ENCODE measurements at regions not wholly inside any gene's neighbourhood (a gene's known extent, or its start where the extent isn't known, plus 50 kb on each side); places are given as distances from the start of the nearest gene placed in this dataset.

GRCh38 chr6:119566546-119567260, 217.1 kb upstream of the MAN1A1 start (continued):
- peak; percentile 45 for TF ChIP-seq TEAD4 (IDR thresholded peaks at IDR 0.05; ENCODE audit: low read length)
- no peak for TF ChIP-seq TEAD4 (CRISPR knock-in tag; IDR thresholded peaks at IDR 0.05; ENCODE audit: borderline replicate concordance)
- no peak for TF ChIP-seq HEY1 (CRISPR knock-in tag; IDR thresholded peaks at IDR 0.05; ENCODE audit: borderline replicate concordance)
- no peak for TF ChIP-seq PPARD (CRISPR knock-in tag; IDR thresholded peaks at IDR 0.05)
- TF ChIP-seq ZNF23 (CRISPR knock-in tag; IDR thresholded peaks at IDR 0.05) = no peak
- no peak for TF ChIP-seq FOXA1 (IDR thresholded peaks at IDR 0.05; ENCODE audit: borderline replicate concordance)
- no peak for TF ChIP-seq ZNF41 (CRISPR knock-in tag; conservative IDR thresholded peaks at IDR 0.05)
- no peak for TF ChIP-seq CEBPG (CRISPR knock-in tag; IDR thresholded peaks at IDR 0.05)
- no peak for TF ChIP-seq CEBPG (tag; conservative IDR thresholded peaks at IDR 0.05 in 1 of 2, IDR thresholded peaks at IDR 0.05 in 1 of 2)
- TF ChIP-seq ZNF12 (CRISPR knock-in tag; IDR thresholded peaks at IDR 0.05) = no peak
- TF ChIP-seq HOXB6 (CRISPR knock-in tag; IDR thresholded peaks at IDR 0.05; ENCODE audit: borderline replicate concordance) = no peak
- no peak for TF ChIP-seq NUFIP1 (IDR thresholded peaks at IDR 0.05; ENCODE audit: partially characterized antibody)
- no peak for TF ChIP-seq ZNF589 (CRISPR knock-in tag; IDR thresholded peaks at IDR 0.05; ENCODE audit: low read depth)
- TF ChIP-seq, protein P1, sequence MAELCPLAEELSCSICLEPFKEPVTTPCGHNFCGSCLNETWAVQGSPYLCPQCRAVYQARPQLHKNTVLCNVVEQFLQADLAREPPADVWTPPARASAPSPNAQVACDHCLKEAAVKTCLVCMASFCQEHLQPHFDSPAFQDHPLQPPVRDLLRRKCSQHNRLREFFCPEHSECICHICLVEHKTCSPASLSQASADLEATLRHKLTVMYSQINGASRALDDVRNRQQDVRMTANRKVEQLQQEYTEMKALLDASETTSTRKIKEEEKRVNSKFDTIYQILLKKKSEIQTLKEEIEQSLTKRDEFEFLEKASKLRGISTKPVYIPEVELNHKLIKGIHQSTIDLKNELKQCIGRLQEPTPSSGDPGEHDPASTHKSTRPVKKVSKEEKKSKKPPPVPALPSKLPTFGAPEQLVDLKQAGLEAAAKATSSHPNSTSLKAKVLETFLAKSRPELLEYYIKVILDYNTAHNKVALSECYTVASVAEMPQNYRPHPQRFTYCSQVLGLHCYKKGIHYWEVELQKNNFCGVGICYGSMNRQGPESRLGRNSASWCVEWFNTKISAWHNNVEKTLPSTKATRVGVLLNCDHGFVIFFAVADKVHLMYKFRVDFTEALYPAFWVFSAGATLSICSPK (IDR thresholded peaks at IDR 0.05; ENCODE audit: borderline replicate concordance) = no peak
- no peak for TF ChIP-seq NFRKB (IDR thresholded peaks at IDR 0.05; ENCODE audit: low read depth)
- TF ChIP-seq EGR1 (conservative IDR thresholded peaks at IDR 0.05) = no peak
- TF ChIP-seq, protein P2, sequence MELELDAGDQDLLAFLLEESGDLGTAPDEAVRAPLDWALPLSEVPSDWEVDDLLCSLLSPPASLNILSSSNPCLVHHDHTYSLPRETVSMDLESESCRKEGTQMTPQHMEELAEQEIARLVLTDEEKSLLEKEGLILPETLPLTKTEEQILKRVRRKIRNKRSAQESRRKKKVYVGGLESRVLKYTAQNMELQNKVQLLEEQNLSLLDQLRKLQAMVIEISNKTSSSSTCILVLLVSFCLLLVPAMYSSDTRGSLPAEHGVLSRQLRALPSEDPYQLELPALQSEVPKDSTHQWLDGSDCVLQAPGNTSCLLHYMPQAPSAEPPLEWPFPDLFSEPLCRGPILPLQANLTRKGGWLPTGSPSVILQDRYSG (tag; conservative IDR thresholded peaks at IDR 0.05; ENCODE audit: low read depth) = peak; percentile 78; the same call in 1 of the 2 replicates
- no peak for TF ChIP-seq SIX5 (IDR thresholded peaks at IDR 0.05; ENCODE audit: borderline replicate concordance in 1 of 2, insufficient read depth in 1 of 2, low read depth in 1 of 2, low read length in 2 of 2)
- TF ChIP-seq PTRF (tag; IDR thresholded peaks at IDR 0.05) = no peak
- TF ChIP-seq SP2 (IDR thresholded peaks at IDR 0.05; ENCODE audit: extremely low read depth, low read depth, low read length, poor library complexity, severe bottlenecking) = no peak
- TF ChIP-seq HCFC1 (IDR thresholded peaks at IDR 0.05; ENCODE audit: low read depth, low read length) = no peak
- TF ChIP-seq SRSF1 (IDR thresholded peaks at IDR 0.05; ENCODE audit: low read depth, low read length) = no peak
- no peak for TF ChIP-seq BCL6 (CRISPR knock-in tag; IDR thresholded peaks at IDR 0.05)
- no peak for TF ChIP-seq NFATC3 (IDR thresholded peaks at IDR 0.05)
- no peak for TF ChIP-seq NCOA4 (IDR thresholded peaks at IDR 0.05; ENCODE audit: partially characterized antibody)
- no peak for TF ChIP-seq ZNF134 (CRISPR knock-in tag; conservative IDR thresholded peaks at IDR 0.05)
- TF ChIP-seq ZNF699 (CRISPR knock-in tag; IDR thresholded peaks at IDR 0.05; ENCODE audit: insufficient replicate concordance) = no peak
- no peak for TF ChIP-seq EP300 (IDR thresholded peaks at IDR 0.05; ENCODE audit: low read length)
